GM23248 (cell line): ENCODE measurements at regions not wholly inside any gene's neighbourhood (a gene's known extent, or its start where the extent isn't known, plus 50 kb on each side); places are given as distances from the start of the nearest gene placed in this dataset.

Source experiments
- DNase-seq: peaks from one replicate; pipeline ENCODE4 v3.0.0-alpha.2; 2015
- H2AFZ ChIP-seq: fragments of 200-600 bp; sonication (generic); 2 replicates; pipeline ENCODE4 v1.6.1; 2016; ENCODE audit warnings: antibody characterized with exemption
- H3F3A ChIP-seq: fragments of 200-600 bp; sonication (generic); 2 replicates; pipeline ENCODE4 v1.6.1; 2016; ENCODE audit warnings: mild to moderate bottlenecking, antibody characterized with exemption, mixed run types; ENCODE audit not compliant: insufficient read depth
- H3K27ac ChIP-seq: fragments of 200-600 bp; sonication (generic); 2 replicates; pipeline ENCODE4 v1.5.1; 2016; ENCODE audit warnings: mild to moderate bottlenecking
- H3K27me3 ChIP-seq: fragments of 200-600 bp; sonication (generic); replicated peaks from 2 replicates; pipeline ENCODE4 v1.6.1; 2016; ENCODE audit warnings: mild to moderate bottlenecking; ENCODE audit not compliant: insufficient read depth
- H3K36me3 ChIP-seq: fragments of 200-600 bp; sonication (generic); 2 replicates; pipeline ENCODE4 v1.6.1; 2016; ENCODE audit warnings: low read depth, mild to moderate bottlenecking
- H3K4me1 ChIP-seq: fragments of 200-600 bp; sonication (generic); 2 replicates; pipeline ENCODE4 v1.6.1; 2016; ENCODE audit warnings: mild to moderate bottlenecking; ENCODE audit not compliant: insufficient read depth
- H3K4me2 ChIP-seq: fragments of 200-600 bp; sonication (generic); one replicate; pipeline ENCODE4 v1.6.1; 2016; ENCODE audit warnings: mild to moderate bottlenecking; ENCODE audit not compliant: unreplicated experiment
- H3K4me3 ChIP-seq: fragments of 200-600 bp; sonication (generic); 2 replicates; pipeline ENCODE4 v1.5.1; 2016; ENCODE audit warnings: mild to moderate bottlenecking
- H3K79me2 ChIP-seq: fragments of 200-600 bp; sonication (generic); 2 replicates; pipeline ENCODE4 v1.6.1; 2016; ENCODE audit warnings: mild to moderate bottlenecking; ENCODE audit not compliant: insufficient read depth
- H3K9ac ChIP-seq: fragments of 200-600 bp; sonication (generic); 2 replicates; pipeline ENCODE4 v1.6.1; 2016; ENCODE audit warnings: mild to moderate bottlenecking
- H3K9me2 ChIP-seq: fragments of 200-600 bp; sonication (generic); 2 replicates; pipeline ENCODE4 v1.6.1; 2016; ENCODE audit warnings: mixed run types, mild to moderate bottlenecking, moderate library complexity; ENCODE audit not compliant: insufficient read depth
- H3K9me3 ChIP-seq: fragments of 200-600 bp; sonication (generic); one replicate; pipeline ENCODE4 v1.6.1; 2017; ENCODE audit warnings: low read depth
- H4K20me1 ChIP-seq: fragments of 200-600 bp; sonication (generic); 2 replicates; pipeline ENCODE4 v1.6.0; 2016; ENCODE audit not compliant: insufficient read depth
- EZH2 ChIP-seq: fragments of 200-600 bp; sonication (generic); IDR thresholded peaks from 2 replicates; pipeline ENCODE4 v1.6.1; 2018; ENCODE audit warnings: antibody characterized with exemption, mild to moderate bottlenecking; ENCODE audit not compliant: insufficient read depth, poor library complexity, severe bottlenecking
- EZH2phosphoT487 ChIP-seq: fragments of 200-600 bp; sonication (generic); IDR thresholded peaks from 2 replicates; pipeline ENCODE4 v1.6.1; 2018; ENCODE audit warnings: antibody characterized with exemption, moderate library complexity, mild to moderate bottlenecking, low read depth; ENCODE audit not compliant: insufficient read depth
- WGBS, 2 experiments: methylation state at CpG; one replicate each; pipeline ENCODE4 v1.1.6; 2015 to 2017; ENCODE audit warnings: low lambda C conversion rate in 2 of 2, low coverage in 1 of 2; ENCODE audit errors: missing lambda C conversion rate in 2 of 2; 5-methylcytosine and 5-hydroxymethylcytosine counted together
- in situ Hi-C: fragments of 300-500 bp; cut with MboI; formaldehyde crosslinking; loops from 2 replicates; pipeline ENCODE4 v1.15.0; 2020

DNA sequence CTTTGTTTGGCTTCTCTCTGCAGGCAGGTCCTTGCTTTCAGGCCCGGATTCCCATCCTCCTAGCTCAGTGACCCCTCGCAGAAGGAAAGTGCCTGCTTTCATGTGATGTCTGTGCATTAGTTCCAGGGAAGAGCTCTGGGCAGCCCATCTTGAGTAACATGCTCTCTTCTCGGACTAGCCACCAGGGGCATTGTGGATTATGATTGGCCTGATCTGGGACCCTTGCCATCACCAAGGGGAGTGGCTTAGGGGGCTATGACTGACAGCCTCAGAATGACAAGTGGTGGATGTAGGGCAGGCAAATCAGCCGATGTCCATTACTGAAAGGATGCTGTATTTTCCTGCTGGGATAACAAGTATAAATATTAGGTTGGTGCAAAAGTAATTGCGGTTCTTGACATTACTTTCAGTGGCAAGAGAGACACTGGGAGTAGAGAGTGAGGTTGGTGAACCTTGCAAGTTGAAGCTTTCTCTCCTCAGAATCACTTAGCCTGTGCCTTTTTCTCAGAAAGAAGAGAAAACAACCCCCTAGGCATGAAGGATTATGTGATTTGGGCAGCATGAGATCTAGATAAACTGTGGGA is 71.5 kb upstream of the MPHOSPH6 start:
- no peaks in the 10 kb centered on the region; the same call in 1 of the 2 replicates for H3K27me3 ChIP-seq
- no peak overlapping the region for H2AFZ ChIP-seq
- DNase-seq = no peak
- H3K4me1 ChIP-seq = no peaks in the 10 kb centered on the region
- no peaks in the 10 kb centered on the region for H4K20me1 ChIP-seq
- no peak overlapping the region for H3K9ac ChIP-seq
- no peaks in the 10 kb centered on the region for H3K9me3 ChIP-seq
- H3K4me3 ChIP-seq = no peak overlapping the region
- no peaks in the 10 kb centered on the region for H3K9me2 ChIP-seq
- no peaks in the 10 kb centered on the region for H3K79me2 ChIP-seq
- no peaks in the 10 kb centered on the region for H3K36me3 ChIP-seq
- H3K4me2 ChIP-seq = no peak overlapping the region
- WGBS, 2 experiments = 58 to 63% methylated on average over 5 of the region's 5 CpGs
- in situ Hi-C loops = loop anchor here (25.0 kb wide), 1 partner anchor 304 kb away; no protein-coding TSS in a partner anchor
- no peaks in the 10 kb centered on the region for H3F3A ChIP-seq
- TF ChIP-seq EZH2phosphoT487 (no peak), EZH2 (no peak)
- no peak overlapping the region for H3K27ac ChIP-seq

DNA sequence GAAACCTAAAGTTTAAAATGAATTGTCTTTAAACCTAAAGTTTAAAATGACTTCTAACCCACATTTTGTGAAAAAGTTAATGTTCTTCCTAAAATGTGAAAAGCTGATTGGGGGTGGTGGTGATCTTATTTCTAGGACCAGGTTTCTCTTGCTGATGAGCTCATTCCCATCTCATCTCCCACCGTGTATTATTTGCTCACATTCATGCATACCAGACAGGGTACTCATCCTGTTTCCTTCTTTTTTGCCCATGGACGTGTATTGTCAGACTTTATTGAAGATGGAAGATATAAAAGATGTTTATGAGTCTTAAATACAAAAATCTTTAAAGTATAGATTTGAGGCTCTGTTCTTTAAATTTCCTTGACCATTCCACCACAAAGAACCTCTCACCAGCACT is 70.1 kb upstream of the MPHOSPH6 start:
- Histone ChIP-seq H3K9ac (no peak overlapping the region), H4K20me1 (no peaks in the 10 kb centered on the region), H3K9me2 (no peaks in the 10 kb centered on the region), H3F3A (no peaks in the 10 kb centered on the region), H3K27ac (no peak overlapping the region), H3K4me3 (no peak overlapping the region), H3K79me2 (no peaks in the 10 kb centered on the region), H2AFZ (no peak overlapping the region), H3K9me3 (no peaks in the 10 kb centered on the region), H3K36me3 (no peaks in the 10 kb centered on the region), H3K4me2 (no peak overlapping the region), H3K27me3 (no peaks in the 10 kb centered on the region; the same call in 1 of the 2 replicates), H3K4me1 (no peaks in the 10 kb centered on the region)
- DNase-seq = peak; percentile 7
- in situ Hi-C loops = loop anchor here (25.0 kb wide), 1 partner anchor 303 kb away; no protein-coding TSS in a partner anchor
- 4 to 6% methylated on average over 2 of the region's 2 CpGs for WGBS, 2 experiments
- TF ChIP-seq EZH2phosphoT487 (no peak), EZH2 (no peak)

DNA sequence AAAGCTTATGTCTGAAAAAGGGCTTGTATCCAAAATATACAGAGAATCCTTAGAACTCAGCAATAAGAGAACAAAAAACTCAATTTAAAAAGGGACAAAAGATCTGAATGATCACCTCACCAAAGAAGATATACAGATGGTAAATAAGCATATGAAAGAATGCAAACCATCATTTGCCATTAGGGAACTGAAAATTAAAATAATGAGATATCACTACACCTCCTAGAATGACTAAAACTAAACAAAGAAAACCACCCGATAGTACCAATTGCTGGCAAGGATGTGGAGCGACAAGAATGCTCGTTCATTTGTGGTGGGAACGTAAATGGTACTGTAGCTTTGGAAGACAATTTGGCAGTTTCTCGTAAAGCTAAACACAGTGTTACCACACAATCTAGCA is 66.9 kb upstream of the MPHOSPH6 start:
- Histone ChIP-seq H3K4me2 (no peak overlapping the region), H3K36me3 (no peaks in the 10 kb centered on the region), H3F3A (no peaks in the 10 kb centered on the region), H3K9ac (no peak overlapping the region), H3K79me2 (no peaks in the 10 kb centered on the region), H4K20me1 (no peaks in the 10 kb centered on the region), H3K4me1 (no peaks in the 10 kb centered on the region), H3K9me3 (no peaks in the 10 kb centered on the region), H2AFZ (no peak overlapping the region), H3K27ac (no peak overlapping the region), H3K27me3 (no peaks in the 10 kb centered on the region; the same call in 1 of the 2 replicates), H3K4me3 (no peak overlapping the region), H3K9me2 (no peaks in the 10 kb centered on the region)
- 71 to 79% methylated on average over 5 of the region's 5 CpGs for WGBS, 2 experiments
- in situ Hi-C loops = loop anchor here (25.0 kb wide), 1 partner anchor 300 kb away; no protein-coding TSS in a partner anchor
- TF ChIP-seq EZH2 (no peak), EZH2phosphoT487 (no peak)
- no peak for DNase-seq

DNA sequence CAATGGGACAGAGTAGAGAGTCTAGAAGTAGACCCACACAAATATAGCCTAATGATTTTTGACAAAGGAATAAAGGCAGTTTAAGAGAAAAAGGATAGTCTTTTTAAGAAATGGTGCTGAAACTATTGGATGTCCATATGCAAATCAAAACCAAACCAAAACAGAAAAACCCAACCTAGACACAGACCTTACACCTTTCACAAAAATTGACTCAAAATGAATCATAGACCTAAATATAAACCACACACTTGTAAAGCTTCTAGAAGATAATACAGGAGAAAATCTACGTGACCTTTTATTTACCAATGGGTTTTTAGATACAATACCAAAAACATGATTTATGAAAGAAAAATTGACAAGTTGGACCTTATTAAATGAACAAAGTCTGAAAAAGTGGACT is 66.4 kb upstream of the MPHOSPH6 start:
- 81 to 86% methylated on average over 1 of the region's 1 CpG for WGBS, 2 experiments
- Histone ChIP-seq H3K4me3 (no peak overlapping the region), H3K27ac (no peak overlapping the region), H3K4me1 (no peaks in the 10 kb centered on the region), H2AFZ (no peak overlapping the region), H3K9me3 (no peaks in the 10 kb centered on the region), H3K9me2 (no peaks in the 10 kb centered on the region), H4K20me1 (no peaks in the 10 kb centered on the region), H3K36me3 (no peaks in the 10 kb centered on the region), H3K27me3 (no peaks in the 10 kb centered on the region; the same call in 1 of the 2 replicates), H3K4me2 (no peak overlapping the region), H3K9ac (no peak overlapping the region), H3F3A (no peaks in the 10 kb centered on the region), H3K79me2 (no peaks in the 10 kb centered on the region)
- in situ Hi-C loops = loop anchor here (25.0 kb wide), 1 partner anchor 299 kb away; no protein-coding TSS in a partner anchor
- no peak for TF ChIP-seq EZH2phosphoT487
- no peak for TF ChIP-seq EZH2
- DNase-seq = no peak
